ENCODE measurements at regions not wholly inside any gene's neighbourhood (a gene's known extent, or its start where the extent isn't known, plus 50 kb on each side); places are given as distances from the start of the nearest gene placed in this dataset.

- no peak for DNase-seq (ENCODE audit: low read depth, low spot score)
These were observed 61.5 kb upstream of the FZD10 start for GRCh38 chr12:130100634-130101362.

- DNase-seq (ENCODE audit: low read depth, low spot score), result no peak
These were observed 60.9 kb upstream of the FZD10 start for GRCh38 chr12:130101370-130101769.

- no peak for DNase-seq (ENCODE audit: low read depth, low spot score)
These were observed 60.0 kb upstream of the FZD10 start for GRCh38 chr12:130102266-130102665.

GRCh38 chr12:130104571-130105106 lies 57.6 kb upstream of the FZD10 start:
- no peak for DNase-seq (ENCODE audit: low read depth, low spot score)

- no peak for DNase-seq (ENCODE audit: low read depth, low spot score)
These were observed 53.0 kb upstream of the FZD10 start for GRCh38 chr12:130109062-130109945.

- no peak for DNase-seq (ENCODE audit: low read depth, low spot score)
These were observed 51.4 kb upstream of the FZD10 start for GRCh38 chr12:130110914-130111313.

- no peak for DNase-seq (ENCODE audit: low read depth, low spot score)
These were observed 50.2 kb upstream of the FZD10 start for GRCh38 chr12:130111965-130112496.

Measured in activated CD4-positive, CD25-positive, alpha-beta regulatory T cell treated with anti-CD3 and anti-CD28 coated beads, Interleukin-2, amount 50 U/mL, for 16 hours (primary cell).